Central memory CD8-positive, alpha-beta T cell (primary cell): ENCODE measurements at regions not wholly inside any gene's neighbourhood (a gene's known extent, or its start where the extent isn't known, plus 50 kb on each side); places are given as distances from the start of the nearest gene placed in this dataset.

Experiments used
- ATAC-seq: fragments of 150-1000 bp; cut with Tn5 transposase; replicated peaks from 2 replicates; pipeline ENCODE4 v1.10.0; 2022; ENCODE audit warnings: mild to moderate bottlenecking, moderate FRiP score, moderate number of reproducible peaks; ENCODE audit not compliant: poor library complexity, severe bottlenecking; ENCODE audit errors: extremely low read depth
- DNase-seq, 2 donors: peaks; one replicate each; pipeline ENCODE4 v3.0.0; 2021; ENCODE audit warnings: low spot score in 2 of 2
- H3K27ac Mint-ChIP-seq: one replicate; pipeline ENCODE4 v1.8.0; 2022; ENCODE audit warnings: low read depth, mild to moderate bottlenecking, moderate library complexity, mixed read lengths
- H3K27me3 Mint-ChIP-seq: one replicate; pipeline ENCODE4 v1.8.0; 2022; ENCODE audit warnings: mixed read lengths
- H3K36me3 Mint-ChIP-seq: one replicate; pipeline ENCODE4 v1.8.0; 2022; ENCODE audit warnings: mild to moderate bottlenecking, moderate library complexity, mixed read lengths; ENCODE audit not compliant: insufficient read depth
- H3K4me1 Mint-ChIP-seq: one replicate; pipeline ENCODE4 v1.8.0; 2022; ENCODE audit warnings: mixed read lengths
- H3K4me3 Mint-ChIP-seq: one replicate; pipeline ENCODE4 v1.8.0; 2022; ENCODE audit warnings: mild to moderate bottlenecking, moderate library complexity, mixed read lengths
- H3K9me3 Mint-ChIP-seq: one replicate; pipeline ENCODE4 v1.8.0; 2022; ENCODE audit warnings: mixed read lengths

- Mint-ChIP-seq H3K4me1 (no peaks in the 10 kb centered on the region), H3K36me3 (peaks cover 5% of the 10 kb centered on the region), H3K27ac (no peak overlapping the region), H3K4me3 (no peak overlapping the region), H3K9me3 (no peaks in the 10 kb centered on the region), H3K27me3 (no peaks in the 10 kb centered on the region)
- no peak for ATAC-seq
- DNase-seq: no peak
These were observed 474.1 kb upstream of the BTBD3 start for GRCh38 chr20:11443382-11444119.

DNA sequence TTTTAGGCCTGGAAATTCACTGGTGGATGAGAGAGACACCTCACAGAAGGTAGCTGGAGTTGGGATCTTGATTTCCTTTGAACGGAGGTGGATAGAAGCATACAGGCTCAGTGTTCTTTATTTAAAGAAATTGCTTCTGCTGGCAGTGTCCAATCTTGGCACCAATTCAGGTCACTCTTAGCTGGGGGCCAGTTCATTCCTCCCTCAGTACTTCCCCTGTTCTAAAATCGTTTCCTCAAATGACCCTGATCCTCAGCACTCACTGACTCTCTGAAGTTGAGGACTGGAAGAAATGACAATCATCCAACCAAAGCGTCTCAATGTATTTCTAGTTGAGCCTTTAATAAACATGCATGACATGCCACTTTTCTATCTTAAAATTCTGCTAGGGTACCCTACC is 472.5 kb upstream of the BTBD3 start:
- no peak overlapping the region for H3K4me3 Mint-ChIP-seq
- H3K4me1 Mint-ChIP-seq: no peaks in the 10 kb centered on the region
- H3K36me3 Mint-ChIP-seq: peaks cover 5% of the 10 kb centered on the region
- peaks cover 3% of the 10 kb centered on the region for H3K9me3 Mint-ChIP-seq
- DNase-seq (no peak), ATAC-seq (no peak)
- no peak overlapping the region for H3K27ac Mint-ChIP-seq
- H3K27me3 Mint-ChIP-seq: no peaks in the 10 kb centered on the region

GRCh38 chr20:11445891-11446290 is 471.8 kb upstream of the BTBD3 start:
- Mint-ChIP-seq H3K36me3 (peaks cover 5% of the 10 kb centered on the region), H3K4me3 (no peak overlapping the region), H3K27me3 (no peaks in the 10 kb centered on the region), H3K4me1 (no peaks in the 10 kb centered on the region), H3K9me3 (peaks cover 5% of the 10 kb centered on the region), H3K27ac (no peak overlapping the region)
- DNase-seq (no peak), ATAC-seq (no peak)

GRCh38 chr20:11447371-11448100 is 470.2 kb upstream of the BTBD3 start:
- H3K4me1 Mint-ChIP-seq: no peaks in the 10 kb centered on the region
- H3K27me3 Mint-ChIP-seq: no peaks in the 10 kb centered on the region
- DNase-seq (no peak), ATAC-seq (no peak)
- no peak overlapping the region for H3K4me3 Mint-ChIP-seq
- H3K27ac Mint-ChIP-seq: no peak overlapping the region
- H3K9me3 Mint-ChIP-seq: peaks cover 5% of the 10 kb centered on the region
- H3K36me3 Mint-ChIP-seq: peaks cover 5% of the 10 kb centered on the region

DNA sequence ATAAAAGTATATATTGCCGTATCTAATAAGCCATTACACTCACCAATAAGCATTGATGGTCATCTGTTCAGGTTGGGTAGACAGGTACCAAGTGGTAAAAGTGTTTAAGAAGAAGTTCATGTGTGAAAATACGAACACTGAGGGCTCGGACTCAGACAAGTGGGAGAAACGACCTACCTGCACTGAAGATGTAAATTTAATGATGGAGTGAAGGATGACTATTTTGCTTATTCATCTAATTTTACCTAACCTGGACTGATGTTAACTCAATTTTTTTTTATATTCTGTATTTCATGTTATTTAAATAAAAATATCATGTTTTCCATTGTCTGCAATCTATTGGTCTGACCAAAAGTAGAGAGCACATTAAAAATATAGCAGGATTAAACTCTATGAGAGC is 469.1 kb upstream of the BTBD3 start:
- no peak for ATAC-seq
- Mint-ChIP-seq H3K4me3 (no peak overlapping the region), H3K9me3 (peaks cover 5% of the 10 kb centered on the region), H3K36me3 (peaks cover 5% of the 10 kb centered on the region), H3K27me3 (no peaks in the 10 kb centered on the region), H3K4me1 (no peaks in the 10 kb centered on the region), H3K27ac (no peak overlapping the region)
- DNase-seq: no peak

DNA sequence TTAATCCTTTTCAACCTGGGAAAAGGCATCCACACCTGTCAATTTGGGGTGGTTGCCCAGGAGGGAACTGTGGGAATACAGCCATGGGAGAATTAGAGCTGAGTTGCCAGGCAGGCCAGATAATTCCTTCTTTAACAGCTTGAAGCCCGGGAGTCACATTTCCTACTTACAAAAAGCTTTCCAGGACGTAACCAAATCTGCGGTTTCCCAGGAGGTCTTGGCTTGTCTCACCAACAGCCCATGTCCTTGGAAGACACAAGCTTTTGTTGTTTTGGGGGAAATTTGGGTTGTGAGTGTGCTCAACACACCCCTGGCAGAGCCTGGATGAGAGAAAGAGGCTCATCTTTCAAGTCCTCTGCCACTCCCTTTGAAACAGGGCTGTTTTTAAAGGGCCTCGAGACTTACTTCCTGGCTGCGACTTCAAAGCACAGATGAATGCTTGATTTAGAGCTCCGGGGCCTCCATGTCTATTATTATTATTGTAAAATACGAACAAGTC is 465.9 kb upstream of the BTBD3 start:
- peaks cover 16% of the 10 kb centered on the region for H3K9me3 Mint-ChIP-seq
- ATAC-seq (no peak), DNase-seq (no peak)
- no peak overlapping the region for H3K4me3 Mint-ChIP-seq
- H3K27ac Mint-ChIP-seq: no peak overlapping the region
- peaks cover 3% of the 10 kb centered on the region for H3K36me3 Mint-ChIP-seq
- H3K4me1 Mint-ChIP-seq: no peaks in the 10 kb centered on the region
- H3K27me3 Mint-ChIP-seq: no peaks in the 10 kb centered on the region

- Mint-ChIP-seq H3K4me3 (no peak overlapping the region), H3K27me3 (no peaks in the 10 kb centered on the region), H3K27ac (no peak overlapping the region), H3K9me3 (peaks cover 17% of the 10 kb centered on the region), H3K36me3 (peaks cover 3% of the 10 kb centered on the region), H3K4me1 (no peaks in the 10 kb centered on the region)
- ATAC-seq (no peak), DNase-seq (no peak)
These were observed 465.4 kb upstream of the BTBD3 start for GRCh38 chr20:11452326-11452725.

- DNase-seq: no peak
- Mint-ChIP-seq H3K9me3 (peaks cover 22% of the 10 kb centered on the region), H3K4me3 (no peak overlapping the region), H3K36me3 (no peaks in the 10 kb centered on the region), H3K4me1 (no peaks in the 10 kb centered on the region), H3K27me3 (no peaks in the 10 kb centered on the region), H3K27ac (no peak overlapping the region)
- no peak for ATAC-seq
These were observed 464.3 kb upstream of the BTBD3 start for GRCh38 chr20:11453430-11453829.

- DNase-seq: no peak
- Mint-ChIP-seq H3K4me3 (no peak overlapping the region), H3K27ac (no peak overlapping the region), H3K9me3 (peaks cover 19% of the 10 kb centered on the region), H3K36me3 (peaks cover under 1% of the 10 kb centered on the region), H3K4me1 (no peaks in the 10 kb centered on the region), H3K27me3 (no peaks in the 10 kb centered on the region)
- no peak for ATAC-seq
These were observed 462.5 kb upstream of the BTBD3 start for GRCh38 chr20:11454966-11455799.

DNA sequence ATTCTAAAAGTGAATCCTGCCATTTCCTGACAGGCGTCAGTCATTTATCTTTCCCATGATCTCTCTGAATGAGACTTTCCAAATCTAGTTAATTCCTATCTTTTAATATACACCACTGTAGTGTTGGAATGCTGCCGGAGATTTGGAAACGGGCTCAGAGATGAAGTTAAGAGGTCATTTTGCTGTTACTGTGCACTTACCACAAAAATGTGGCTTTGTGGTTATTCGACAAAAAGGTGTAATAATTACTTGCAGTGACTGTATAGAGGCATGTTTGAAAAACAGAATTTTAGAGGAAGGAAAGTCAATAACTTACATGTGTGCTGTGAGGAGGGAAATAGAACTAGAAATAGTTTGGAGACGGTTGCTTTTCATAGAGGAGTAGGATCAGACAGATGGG is 460.2 kb upstream of the BTBD3 start:
- peaks cover 17% of the 10 kb centered on the region for H3K9me3 Mint-ChIP-seq
- ATAC-seq (no peak), DNase-seq (no peak)
- H3K4me3 Mint-ChIP-seq: no peak overlapping the region
- no peak overlapping the region for H3K27ac Mint-ChIP-seq
- no peaks in the 10 kb centered on the region for H3K27me3 Mint-ChIP-seq
- no peaks in the 10 kb centered on the region for H3K4me1 Mint-ChIP-seq
- peaks cover 1% of the 10 kb centered on the region for H3K36me3 Mint-ChIP-seq

DNA sequence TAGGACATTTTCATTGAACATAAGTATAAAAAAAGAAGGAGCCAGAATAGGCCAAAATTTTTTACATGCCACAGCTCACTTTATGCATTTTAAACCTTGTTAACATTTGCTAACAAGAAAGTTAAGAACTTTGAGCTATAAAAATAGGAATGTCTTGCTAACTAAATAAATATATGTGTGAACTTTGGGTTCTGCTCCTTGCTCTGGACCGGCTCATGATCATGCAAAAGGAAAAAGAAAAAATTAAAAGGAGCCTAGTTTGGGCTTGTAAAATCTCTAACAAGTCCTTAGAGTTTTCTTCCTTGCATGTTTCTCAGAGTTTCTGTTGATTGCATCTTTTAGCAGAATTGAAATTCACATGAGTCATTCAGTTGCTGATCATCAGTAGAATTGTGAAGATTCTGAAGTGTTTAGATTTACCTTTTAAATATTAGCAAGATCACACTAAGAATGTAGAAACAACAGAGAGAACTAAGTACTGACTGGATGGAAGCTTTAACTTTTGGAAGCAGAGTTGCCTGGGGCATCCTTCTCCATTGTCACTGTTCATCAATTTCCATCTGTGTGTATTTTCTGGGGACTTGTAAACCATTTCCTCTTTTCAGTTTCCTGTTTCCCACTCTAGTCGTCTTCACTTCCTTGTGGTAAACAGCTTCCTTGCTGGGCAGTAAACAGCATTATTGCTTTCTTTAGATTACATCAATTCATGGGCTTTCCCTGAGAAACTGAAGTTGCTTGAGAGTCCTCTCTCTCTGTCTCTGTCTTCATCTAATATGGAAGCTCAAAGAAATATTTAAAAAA is 458.4 kb upstream of the BTBD3 start:
- ATAC-seq (no peak), DNase-seq (no peak)
- Mint-ChIP-seq H3K9me3 (peaks cover 17% of the 10 kb centered on the region), H3K4me3 (no peak overlapping the region), H3K27me3 (no peaks in the 10 kb centered on the region), H3K27ac (no peak overlapping the region), H3K36me3 (peaks cover 1% of the 10 kb centered on the region), H3K4me1 (no peaks in the 10 kb centered on the region)

GRCh38 chr20:11467436-11467835 is 450.3 kb upstream of the BTBD3 start:
- Mint-ChIP-seq H3K27me3 (no peaks in the 10 kb centered on the region), H3K4me1 (no peaks in the 10 kb centered on the region), H3K27ac (no peak overlapping the region), H3K36me3 (no peaks in the 10 kb centered on the region), H3K9me3 (peaks cover 17% of the 10 kb centered on the region), H3K4me3 (no peak overlapping the region)
- DNase-seq: no peak
- ATAC-seq: no peak
